ENCODE measurements at regions not wholly inside any gene's neighbourhood (a gene's known extent, or its start where the extent isn't known, plus 50 kb on each side); places are given as distances from the start of the nearest gene placed in this dataset.

DNA sequence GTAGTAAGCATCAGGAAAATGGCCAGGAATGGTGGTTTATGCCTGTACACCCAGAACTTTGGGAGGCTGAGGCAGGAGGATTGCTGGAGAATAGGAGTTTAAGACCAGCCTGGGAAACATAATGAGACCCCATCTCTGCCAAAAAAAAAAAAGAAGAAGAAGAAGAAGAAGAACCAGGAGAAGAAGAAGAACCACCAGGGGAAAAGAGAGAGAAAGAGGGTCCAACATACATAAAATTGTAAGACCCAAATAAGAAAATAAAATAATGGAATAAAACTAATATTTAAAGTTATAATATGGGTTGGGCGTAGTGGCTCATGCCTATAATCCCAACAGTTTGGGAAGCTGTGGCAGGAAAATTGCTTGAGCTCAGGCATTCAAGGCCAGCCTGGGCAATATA is 408.4 kb downstream of the ZFHX3 start:
- TF ChIP-seq CTCF (IDR thresholded peaks at IDR 0.05) (no peak), POLR2A (IDR thresholded peaks at IDR 0.05) (no peak)
